ENCODE measurements at regions not wholly inside any gene's neighbourhood (a gene's known extent, or its start where the extent isn't known, plus 50 kb on each side); places are given as distances from the start of the nearest gene placed in this dataset.

- TF ChIP-seq CHD7 (IDR thresholded peaks at IDR 0.05; ENCODE audit: insufficient replicate concordance, low read length) (peak; percentile 65), SP4 (IDR thresholded peaks at IDR 0.05; ENCODE audit: low read length) (no peak)
These were observed 582.2 kb upstream of the ADGRL4 start (continued) for GRCh38 chr1:79588719-79589118.

Data from H1 (cell line).